CD4-positive, alpha-beta T cell (primary cell): ENCODE measurements at regions not wholly inside any gene's neighbourhood (a gene's known extent, or its start where the extent isn't known, plus 50 kb on each side); places are given as distances from the start of the nearest gene placed in this dataset. TPM values are rescaled to one million over a fixed set of nuclear protein-coding genes. Genes with fewer than 3 reads are reported as not detected.

Experiments
- ATAC-seq: fragments of 200-7000 bp; cut with Tn5 transposase; one replicate; pipeline ENCODE4 v1.10.0; 2022; ENCODE audit warnings: mild to moderate bottlenecking; ENCODE audit not compliant: poor library complexity
- CTCF ChIA-PET: fragments of 350-600 bp; sonication (Branson Sonifier 250); formaldehyde crosslinking; loops from one replicate; lab custom pipeline; 2021; ENCODE audit warnings: antibody characterized with exemption, inconsistent platforms; lab: Charles Lee
- POLR2A ChIA-PET: fragments of 350-600 bp; sonication (Branson Sonifier 250); formaldehyde crosslinking; loops from one replicate; lab custom pipeline; 2021; ENCODE audit warnings: antibody characterized with exemption, inconsistent platforms; lab: Charles Lee
- DNase-seq, 14 experiments: peaks; one replicate each; pipeline ENCODE4 v3.0.0-alpha.2; 2013 to 2020; ENCODE audit warnings: mixed read lengths in 2 of 14
- H3K27ac ChIP-seq, 2 donors: one replicate each; pipeline versions ENCODE4 v1.5.1 to v1.7.0; 2013; ENCODE audit warnings: low read length in 2 of 2, low read depth in 1 of 2, mild to moderate bottlenecking in 1 of 2
- H3K27me3 ChIP-seq, 2 experiments: 1 replicate in 1 of 2; 2 replicates in 1 of 2; pipeline versions ENCODE4 v1.6.1 to v1.7.0; 2013; ENCODE audit warnings: low read length in 2 of 2, control low read depth in 1 of 2, mild to moderate bottlenecking in 1 of 2, moderate library complexity in 1 of 2; ENCODE audit not compliant: insufficient read depth in 2 of 2, control insufficient read depth in 1 of 2
- H3K36me3 ChIP-seq: one replicate; pipeline ENCODE4 v1.6.1; 2013; ENCODE audit warnings: low read length, control low read depth; ENCODE audit not compliant: insufficient read depth
- H3K4me1 ChIP-seq: one replicate; pipeline ENCODE4 v1.6.1; 2013; ENCODE audit warnings: low read length, control low read depth; ENCODE audit not compliant: insufficient read depth
- H3K4me3 ChIP-seq: one replicate; pipeline ENCODE4 v1.5.1; 2013; ENCODE audit warnings: mild to moderate bottlenecking, low read length, moderate library complexity
- H3K9me3 ChIP-seq, 2 experiments: 1 replicate in 1 of 2; 2 replicates in 1 of 2; pipeline versions ENCODE4 v1.6.1 to v1.7.0; 2013; ENCODE audit warnings: low read length in 2 of 2, mild to moderate bottlenecking in 2 of 2, control low read depth in 1 of 2, moderate library complexity in 1 of 2; ENCODE audit not compliant: control insufficient read depth in 1 of 2, insufficient read depth in 1 of 2
- H3K27ac Mint-ChIP-seq: one replicate; pipeline ENCODE4 v1.8.0; 2020; ENCODE audit warnings: mixed read lengths
- H3K27me3 Mint-ChIP-seq: one replicate; pipeline ENCODE4 v1.8.0; 2021; ENCODE audit warnings: mixed read lengths
- H3K36me3 Mint-ChIP-seq: one replicate; pipeline ENCODE4 v1.8.0; 2021; ENCODE audit warnings: low read depth, mixed read lengths
- H3K4me1 Mint-ChIP-seq: one replicate; pipeline ENCODE4 v1.8.0; 2021; ENCODE audit warnings: low read depth, mixed read lengths
- H3K4me3 Mint-ChIP-seq: one replicate; pipeline ENCODE4 v1.8.0; 2020; ENCODE audit warnings: mild to moderate bottlenecking, mixed read lengths
- H3K9me3 Mint-ChIP-seq: one replicate; pipeline ENCODE4 v1.8.0; 2020; ENCODE audit warnings: mixed read lengths
- CTCF ChIP-seq: fragments of 200-600 bp; IDR thresholded peaks from one replicate; pipeline ENCODE4 v1.8.0; 2022; ENCODE audit warnings: antibody characterized with exemption, mild to moderate bottlenecking
- intact Hi-C, 2 experiments: fragments of 100-400 bp; cut with DNase I in 1 of 2; cut with micrococcal nuclease in 1 of 2; formaldehyde crosslinking; loops; one replicate each; pipeline versions ENCODE4 v1.15.1 to v1.9.0; 2023 to 2025; cut with DNase I, micrococcal nuclease
- microRNA-seq: library from miRNA; unstranded; fragments of <30 nt; microRNA quantifications from one replicate; pipeline ENCODE4 v1.2.0, GENCODE V29; 2021; ENCODE audit warnings: borderline microRNAs expressed, borderline replicate concordance

GRCh38 chr3:163132111-163132510 is 1635.5 kb downstream of the OTOL1 start:
- CTCF ChIA-PET, result no interaction called here
- H3K27ac ChIP-seq, result no peak overlapping the region
- peaks cover 6% of the 10 kb centered on the region for H3K9me3 Mint-ChIP-seq

GRCh38 chr3:163129287-163129686 is 1632.7 kb downstream of the OTOL1 start:
- H3K27me3 ChIP-seq, result no peaks in the 10 kb centered on the region
- H3K4me1 ChIP-seq, result no peaks in the 10 kb centered on the region
- no peak overlapping the region for H3K27ac Mint-ChIP-seq
- POLR2A ChIA-PET, result no interaction called here
- intact Hi-C loops, result no loop called here
- CTCF ChIA-PET, result no interaction called here
- no peaks in the 10 kb centered on the region for H3K36me3 Mint-ChIP-seq
- no peaks in the 10 kb centered on the region for H3K4me1 Mint-ChIP-seq
- no peak overlapping the region for H3K4me3 Mint-ChIP-seq
- no peak overlapping the region for H3K4me3 ChIP-seq
- ATAC-seq (no peak), DNase-seq (no peak)
- H3K27ac ChIP-seq, result no peak overlapping the region
- no peaks in the 10 kb centered on the region for H3K36me3 ChIP-seq
- H3K27me3 Mint-ChIP-seq, result no peaks in the 10 kb centered on the region
- peaks cover 13% of the 10 kb centered on the region for H3K9me3 Mint-ChIP-seq
- no peak for TF ChIP-seq CTCF
- peaks cover 14 to 25% of the 10 kb centered on the region in 2 experiments for H3K9me3 ChIP-seq

More at GRCh38 chr3:163132111-163132510, 1635.5 kb downstream of the OTOL1 start:
- ATAC-seq (no peak), DNase-seq (no peak)
- H3K27me3 Mint-ChIP-seq, result no peaks in the 10 kb centered on the region
- no peak overlapping the region for H3K4me3 Mint-ChIP-seq
- Histone ChIP-seq H3K9me3 (peaks cover 7 to 13% of the 10 kb centered on the region in 2 experiments), H3K4me1 (no peaks in the 10 kb centered on the region), H3K36me3 (no peaks in the 10 kb centered on the region), H3K27me3 (no peaks in the 10 kb centered on the region), H3K4me3 (no peak overlapping the region)
- no peak overlapping the region for H3K27ac Mint-ChIP-seq
- H3K36me3 Mint-ChIP-seq, result no peaks in the 10 kb centered on the region
- no peaks in the 10 kb centered on the region for H3K4me1 Mint-ChIP-seq
- TF ChIP-seq CTCF, result no peak
- intact Hi-C loops, result no loop called here
- POLR2A ChIA-PET, result no interaction called here

- no peak for TF ChIP-seq CTCF
- Mint-ChIP-seq H3K36me3 (no peaks in the 10 kb centered on the region), H3K4me3 (no peak overlapping the region), H3K27ac (no peak overlapping the region), H3K4me1 (no peaks in the 10 kb centered on the region), H3K27me3 (no peaks in the 10 kb centered on the region), H3K9me3 (peaks cover 10% of the 10 kb centered on the region)
- Histone ChIP-seq H3K27me3 (no peaks in the 10 kb centered on the region), H3K4me1 (no peaks in the 10 kb centered on the region), H3K27ac (no peak overlapping the region), H3K4me3 (no peak overlapping the region), H3K9me3 (peaks cover 9 to 18% of the 10 kb centered on the region in 2 experiments), H3K36me3 (no peaks in the 10 kb centered on the region)
- POLR2A ChIA-PET, result no interaction called here
- intact Hi-C loops, result no loop called here
- CTCF ChIA-PET, result no interaction called here
- DNase-seq, result no peak
- ATAC-seq, result no peak
Observed at GRCh38 chr3:163126115-163126514, 1629.5 kb downstream of the OTOL1 start.

Small RNA genes in the stretch of these regions (microRNA-seq; reads per million reads assigned to microRNA genes)
- gene MIR1263, result not detected
